ENCODE measurements at regions not wholly inside any gene's neighbourhood (a gene's known extent, or its start where the extent isn't known, plus 50 kb on each side); places are given as distances from the start of the nearest gene placed in this dataset.
"Not testable (repeated sequence)": the region's sequence is repeated elsewhere in the genome, so short reads cannot be mapped to it uniquely, and the experiment has no call there.

- TF ChIP-seq RXRA (IDR thresholded peaks at IDR 0.05; ENCODE audit: borderline replicate concordance, low read depth); REST (IDR thresholded peaks at IDR 0.05; ENCODE audit: low read depth, low read length); FOXJ3 (CRISPR knock-in tag; IDR thresholded peaks at IDR 0.05); CTCF (IDR thresholded peaks at IDR 0.05); YY1 (IDR thresholded peaks at IDR 0.05; ENCODE audit: low read depth); EP300 (IDR thresholded peaks at IDR 0.05; ENCODE audit: borderline replicate concordance in 1 of 2, low read depth in 1 of 2, low read length in 1 of 2); POLR2AphosphoS5 (IDR thresholded peaks at IDR 0.05; ENCODE audit: low read depth, low read length); TAF1 (IDR thresholded peaks at IDR 0.05; ENCODE audit: borderline replicate concordance, low read depth, low read length); RFX5 (IDR thresholded peaks at IDR 0.05; ENCODE audit: low read length); MXI1 (IDR thresholded peaks at IDR 0.05; ENCODE audit: low read depth, low read length): not testable (repeated sequence)
- TF ChIP-seq, protein P1, sequence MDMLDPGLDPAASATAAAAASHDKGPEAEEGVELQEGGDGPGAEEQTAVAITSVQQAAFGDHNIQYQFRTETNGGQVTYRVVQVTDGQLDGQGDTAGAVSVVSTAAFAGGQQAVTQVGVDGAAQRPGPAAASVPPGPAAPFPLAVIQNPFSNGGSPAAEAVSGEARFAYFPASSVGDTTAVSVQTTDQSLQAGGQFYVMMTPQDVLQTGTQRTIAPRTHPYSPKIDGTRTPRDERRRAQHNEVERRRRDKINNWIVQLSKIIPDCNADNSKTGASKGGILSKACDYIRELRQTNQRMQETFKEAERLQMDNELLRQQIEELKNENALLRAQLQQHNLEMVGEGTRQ (IDR thresholded peaks at IDR 0.05; ENCODE audit: borderline replicate concordance, low read depth, low read length), result not testable (repeated sequence)
These were observed 4750.3 kb upstream of the OR11H1 start for GRCh38 chr22:10777733-10778132.

Data from SK-N-SH (cell line).